Left ventricle myocardium inferior (tissue), 1 donor: ENCODE measurements at regions not wholly inside any gene's neighbourhood (a gene's known extent, or its start where the extent isn't known, plus 50 kb on each side); places are given as distances from the start of the nearest gene placed in this dataset.

Experiments
- DNase-seq: peaks from one replicate; pipeline ENCODE4 v3.0.0-alpha.2; 2020
- H3K27ac ChIP-seq: fragments of 200-600 bp; replicated peaks from 2 replicates; pipeline ENCODE4 v1.8.0; 2021
- H3K27me3 ChIP-seq: fragments of 200-600 bp; 2 replicates; pipeline ENCODE4 v1.8.0; 2021; ENCODE audit warnings: low read depth
- H3K36me3 ChIP-seq: fragments of 200-600 bp; 2 replicates; pipeline ENCODE4 v1.8.0; 2021
- H3K4me1 ChIP-seq: fragments of 200-600 bp; 2 replicates; pipeline ENCODE4 v1.8.0; 2021
- H3K4me3 ChIP-seq: fragments of 200-600 bp; 2 replicates; pipeline ENCODE4 v1.8.0; 2021; ENCODE audit warnings: mild to moderate bottlenecking, moderate library complexity
- H3K9me3 ChIP-seq: fragments of 200-600 bp; replicated peaks from 2 replicates; pipeline ENCODE4 v1.8.0; 2021
- intact Hi-C: fragments of 100-400 bp; cut with micrococcal nuclease; formaldehyde crosslinking; loops from one replicate; pipeline ENCODE4 v1.11.0; 2022
- TF ChIP-seq, protein P1 (sequence below): fragments of 200-600 bp; IDR thresholded peaks from 2 replicates; pipeline ENCODE4 v1.8.0; 2021; ENCODE audit warnings: antibody characterized with exemption, mild to moderate bottlenecking, borderline replicate concordance
- donor health status: DM: no; HTN: yes; CAD: no; lungs with severe emphysema.

DNA sequence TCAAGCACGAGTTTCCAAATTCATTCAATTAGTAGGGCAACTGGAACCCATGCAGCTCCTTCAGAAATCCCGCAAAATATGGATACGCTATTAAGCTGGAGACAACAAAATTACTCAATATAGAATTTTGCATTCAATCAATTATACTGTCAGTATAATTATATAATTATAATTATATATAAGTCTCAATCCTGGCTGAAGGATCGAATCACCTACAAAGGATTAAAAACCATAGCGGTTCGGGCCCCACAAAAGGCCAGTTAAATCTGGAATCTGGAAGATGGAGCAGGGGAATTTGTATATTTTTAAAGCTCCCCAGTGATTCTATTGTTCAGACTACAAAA is 55.7 kb downstream of the FHIP2A start:
- DNase-seq, result no peak
- H3K4me1 ChIP-seq, result no peaks in the 10 kb centered on the region
- no peaks in the 10 kb centered on the region for H3K9me3 ChIP-seq
- peaks cover 7% of the 10 kb centered on the region for H3K27me3 ChIP-seq
- intact Hi-C loops, result loop anchor here (10.0 kb wide), 1 partner anchor 248 kb away; no protein-coding TSS in a partner anchor
- H3K36me3 ChIP-seq, result no peaks in the 10 kb centered on the region
- no peak overlapping the region for H3K4me3 ChIP-seq
- TF ChIP-seq, protein P1, sequence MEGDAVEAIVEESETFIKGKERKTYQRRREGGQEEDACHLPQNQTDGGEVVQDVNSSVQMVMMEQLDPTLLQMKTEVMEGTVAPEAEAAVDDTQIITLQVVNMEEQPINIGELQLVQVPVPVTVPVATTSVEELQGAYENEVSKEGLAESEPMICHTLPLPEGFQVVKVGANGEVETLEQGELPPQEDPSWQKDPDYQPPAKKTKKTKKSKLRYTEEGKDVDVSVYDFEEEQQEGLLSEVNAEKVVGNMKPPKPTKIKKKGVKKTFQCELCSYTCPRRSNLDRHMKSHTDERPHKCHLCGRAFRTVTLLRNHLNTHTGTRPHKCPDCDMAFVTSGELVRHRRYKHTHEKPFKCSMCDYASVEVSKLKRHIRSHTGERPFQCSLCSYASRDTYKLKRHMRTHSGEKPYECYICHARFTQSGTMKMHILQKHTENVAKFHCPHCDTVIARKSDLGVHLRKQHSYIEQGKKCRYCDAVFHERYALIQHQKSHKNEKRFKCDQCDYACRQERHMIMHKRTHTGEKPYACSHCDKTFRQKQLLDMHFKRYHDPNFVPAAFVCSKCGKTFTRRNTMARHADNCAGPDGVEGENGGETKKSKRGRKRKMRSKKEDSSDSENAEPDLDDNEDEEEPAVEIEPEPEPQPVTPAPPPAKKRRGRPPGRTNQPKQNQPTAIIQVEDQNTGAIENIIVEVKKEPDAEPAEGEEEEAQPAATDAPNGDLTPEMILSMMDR, result no peak
- no peak overlapping the region for H3K27ac ChIP-seq

DNA sequence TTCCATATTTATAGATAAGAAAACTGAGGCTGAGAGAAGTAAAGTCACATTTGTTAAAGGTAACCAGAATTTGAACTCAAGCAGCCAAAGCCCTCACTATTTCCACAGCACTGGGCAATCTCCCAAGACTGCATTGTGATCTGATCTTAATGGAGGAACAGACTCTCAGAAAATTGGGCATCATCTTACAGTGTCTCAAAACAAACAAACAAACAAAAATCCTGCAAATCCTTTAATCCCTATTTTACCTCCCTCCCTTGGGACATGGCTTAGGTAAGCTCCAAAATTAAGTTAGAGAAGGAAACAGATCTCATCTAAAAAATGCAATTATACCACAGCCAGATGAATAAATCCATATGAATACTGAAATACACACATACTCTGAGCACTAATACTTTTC is 57.5 kb downstream of the FHIP2A start:
- Histone ChIP-seq H3K4me3 (no peak overlapping the region), H3K9me3 (no peaks in the 10 kb centered on the region), H3K36me3 (no peaks in the 10 kb centered on the region), H3K4me1 (no peaks in the 10 kb centered on the region), H3K27me3 (peaks cover 7% of the 10 kb centered on the region), H3K27ac (no peak overlapping the region)
- TF ChIP-seq, protein P1, result no peak
- DNase-seq, result no peak
- intact Hi-C loops, result loop anchor here (10.0 kb wide), 1 partner anchor 246 kb away; no protein-coding TSS in a partner anchor

DNA sequence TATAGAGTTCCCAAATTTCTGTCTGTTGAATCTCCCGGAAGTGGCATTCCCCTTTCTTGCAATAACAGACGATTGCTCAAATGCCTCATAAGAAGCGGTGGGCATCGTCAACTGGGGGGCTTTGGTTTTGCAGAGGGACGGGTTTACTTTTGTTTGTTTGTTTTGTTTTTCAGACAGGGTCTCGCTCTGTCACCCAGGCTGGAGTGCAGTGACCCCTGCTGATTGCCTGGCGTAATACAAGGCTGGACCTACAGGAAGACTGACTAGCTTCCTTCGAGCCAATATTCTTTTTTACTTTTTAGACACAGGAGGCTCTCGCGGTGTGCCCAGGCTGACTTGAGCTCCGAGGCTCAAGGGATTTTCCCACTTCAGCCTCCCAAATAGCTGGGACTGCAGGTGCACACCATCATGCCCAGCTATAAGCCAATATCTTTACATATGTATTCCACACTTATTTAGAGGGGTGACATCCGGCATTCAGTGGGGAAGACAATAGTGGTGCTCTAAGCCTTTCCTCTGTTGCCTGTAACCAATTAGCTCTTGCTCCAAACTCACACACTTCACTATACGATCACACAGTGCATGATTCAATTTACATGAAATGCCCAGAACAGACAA is 58.1 kb downstream of the FHIP2A start:
- Histone ChIP-seq H3K4me1 (no peaks in the 10 kb centered on the region), H3K27me3 (peaks cover 7% of the 10 kb centered on the region), H3K4me3 (no peak overlapping the region), H3K36me3 (no peaks in the 10 kb centered on the region), H3K9me3 (no peaks in the 10 kb centered on the region), H3K27ac (no peak overlapping the region)
- intact Hi-C loops, result loop anchor here (10.0 kb wide), 1 partner anchor 245 kb away; no protein-coding TSS in a partner anchor
- no peak for DNase-seq
- TF ChIP-seq, protein P1, result peak; percentile 71

DNA sequence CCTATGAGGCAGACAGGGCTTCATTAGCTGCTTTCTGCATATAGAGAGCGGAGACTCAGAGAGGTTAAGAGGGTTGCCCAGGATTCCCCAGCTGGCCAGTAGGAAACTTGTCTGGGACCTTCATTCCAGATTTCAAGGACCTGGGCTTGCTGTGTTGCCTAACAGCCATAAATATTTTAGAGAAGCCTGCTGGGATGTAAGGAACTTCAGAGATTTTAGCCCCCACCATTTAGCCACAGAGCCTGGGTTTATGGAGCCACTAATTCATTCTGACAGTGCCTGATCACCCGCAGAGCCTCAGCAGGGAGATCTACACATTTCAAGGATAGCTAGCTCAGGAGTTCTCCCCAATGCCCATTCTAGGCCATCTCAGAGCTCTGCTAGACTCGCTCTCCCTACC is 56.6 kb upstream of the TRUB1 start:
- no peaks in the 10 kb centered on the region for H3K4me1 ChIP-seq
- no peak overlapping the region for H3K27ac ChIP-seq
- TF ChIP-seq, protein P1, result no peak
- intact Hi-C loops, result no loop called here
- no peaks in the 10 kb centered on the region for H3K36me3 ChIP-seq
- H3K27me3 ChIP-seq, result peaks cover 2% of the 10 kb centered on the region
- H3K4me3 ChIP-seq, result no peak overlapping the region
- DNase-seq, result no peak
- no peaks in the 10 kb centered on the region for H3K9me3 ChIP-seq

DNA sequence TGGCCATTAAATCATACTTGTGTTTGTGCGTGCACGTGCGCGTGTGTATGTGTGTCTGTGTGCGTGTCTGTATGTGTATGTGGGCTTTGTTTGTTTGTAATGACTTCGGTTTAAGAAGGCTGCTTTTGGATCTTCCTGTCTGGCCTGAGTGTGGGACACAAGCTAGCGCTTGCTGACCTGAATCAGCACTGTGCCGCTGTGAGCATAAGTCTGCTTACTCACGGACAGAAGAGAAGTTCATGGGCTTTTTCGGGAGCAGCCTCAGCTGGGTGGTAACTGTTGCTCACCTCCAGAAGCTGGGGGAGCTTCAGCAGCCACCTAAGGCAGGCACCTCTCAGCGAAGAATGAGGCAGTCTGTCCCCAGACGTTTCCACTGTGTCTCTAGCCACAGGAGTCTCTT is 56.1 kb upstream of the TRUB1 start:
- H3K27me3 ChIP-seq, result no peaks in the 10 kb centered on the region
- H3K9me3 ChIP-seq, result no peaks in the 10 kb centered on the region
- no peaks in the 10 kb centered on the region for H3K4me1 ChIP-seq
- H3K4me3 ChIP-seq, result no peak overlapping the region
- TF ChIP-seq, protein P1, result no peak
- DNase-seq, result no peak
- no peak overlapping the region for H3K27ac ChIP-seq
- no peaks in the 10 kb centered on the region for H3K36me3 ChIP-seq
- intact Hi-C loops, result no loop called here
